A549 (cell line): ENCODE measurements at regions not wholly inside any gene's neighbourhood (a gene's known extent, or its start where the extent isn't known, plus 50 kb on each side); places are given as distances from the start of the nearest gene placed in this dataset.

Source experiments
- ATAC-seq, 2 experiments: fragments of 200-7000 bp in 1 of 2; fragments of >200 bp in 1 of 2; cut with Nextera tagmentation in 1 of 2; cut with Tn5 transposase in 1 of 2; 3 replicates each; pipeline versions ENCODE4 v1.8.0 to v1.9.1; 2018 to 2020; ENCODE audit warnings: mild to moderate bottlenecking in 1 of 2, moderate library complexity in 1 of 2
- CTCF ChIA-PET: fragments of 300-600 bp; sonication (Branson Sonifier 250); formaldehyde crosslinking; extraction: SDS; loops from one replicate; lab custom pipeline; 2021; ENCODE audit warnings: antibody characterized with exemption, inconsistent platforms; lab: Yijun Ruan, JAX
- POLR2A ChIA-PET: fragments of 350-600 bp; formaldehyde crosslinking; extraction: SDS; loops from one replicate; lab custom pipeline; 2021; ENCODE audit warnings: antibody characterized with exemption, inconsistent platforms; lab: Yijun Ruan, JAX
- DNase-seq, 2 experiments: peaks; one replicate each; pipeline versions ENCODE4 v3.0.0 to v3.0.0-alpha.2; 2011 to 2016; ENCODE audit warnings: low read depth in 1 of 2, low spot score in 1 of 2
- FAIRE-seq: peaks from 2 replicates; lab custom pipeline; 2011; peaks lifted over from hg19 to GRCh38; lab: Jason Lieb, UNC
- H3K27ac ChIP-seq, 2 experiments: fragments of >200 bp; sonication (Bioruptor Twin); formaldehyde crosslinking; 3 replicates each; pipeline ENCODE4 v1.5.1; 2016 to 2017
- H3K4me1 ChIP-seq: fragments of >200 bp; sonication (Bioruptor Twin); formaldehyde crosslinking; 3 replicates; pipeline ENCODE4 v1.6.1; 2016
- H3K4me2 ChIP-seq: fragments of >200 bp; sonication (Bioruptor Twin); formaldehyde crosslinking; 3 replicates; pipeline ENCODE4 v1.6.1; 2016
- H3K4me3 ChIP-seq: fragments of >200 bp; sonication (Bioruptor Twin); formaldehyde crosslinking; 3 replicates; pipeline ENCODE4 v1.5.1; 2016
- H3K9me3 ChIP-seq: fragments of >200 bp; sonication (Bioruptor Twin); formaldehyde crosslinking; 3 replicates; pipeline ENCODE4 v1.6.1; 2016
- CBX8 ChIP-seq: fragments of 200-600 bp; sonication (generic); IDR thresholded peaks from 2 replicates; pipeline ENCODE4 v1.6.1; 2016
- CEBPB ChIP-seq, 2 experiments: fragments of >200 bp in 1 of 2; sonication (Bioruptor Twin) in 1 of 2; formaldehyde crosslinking in 1 of 2; IDR thresholded peaks; 2 replicates each; pipeline ENCODE4 v1.6.1; 2012 to 2016
- CHD2 ChIP-seq: fragments of 150-350 bp; IDR thresholded peaks from 2 replicates; pipeline ENCODE4 v1.6.1; 2014; ENCODE audit warnings: low read length; ENCODE audit not compliant: partially characterized antibody
- E2F6 ChIP-seq: IDR thresholded peaks from 2 replicates; pipeline ENCODE4 v1.6.1; 2012; ENCODE audit warnings: low read depth, borderline replicate concordance
- EHMT2 ChIP-seq: fragments of 200-600 bp; sonication (generic); IDR thresholded peaks from 2 replicates; pipeline ENCODE4 v1.6.1; 2016; ENCODE audit warnings: antibody characterized with exemption, low read depth, mild to moderate bottlenecking, moderate library complexity
- ESRRA ChIP-seq: fragments of 150-350 bp; IDR thresholded peaks from 2 replicates; pipeline ENCODE4 v1.6.1; 2014; ENCODE audit warnings: mild to moderate bottlenecking, low read length, borderline replicate concordance
- FOSL2 ChIP-seq, 2 experiments: fragments of 450-650 bp in 1 of 2; fragments of >200 bp in 1 of 2; sonication (Bioruptor Twin) in 1 of 2; formaldehyde crosslinking; IDR thresholded peaks; 2 replicates each; pipeline versions ENCODE4 v1.5.0 to v1.6.1; 2016 to 2020; ENCODE audit warnings: mild to moderate bottlenecking in 1 of 2, moderate library complexity in 1 of 2
- JUN ChIP-seq, 2 experiments: fragments of >200 bp; sonication (Bioruptor Twin); formaldehyde crosslinking; IDR thresholded peaks; 2 replicates in 1 of 2; 3 replicates in 1 of 2; pipeline ENCODE4 v1.6.1; 2016 to 2017
- MAZ ChIP-seq: fragments of 150-350 bp; IDR thresholded peaks from 2 replicates; pipeline ENCODE4 v1.6.1; 2014; ENCODE audit warnings: antibody characterized with exemption, low read depth, low read length, borderline replicate concordance
- NFE2L2 ChIP-seq: fragments of 150-350 bp; conservative IDR thresholded peaks from 2 replicates; pipeline ENCODE4 v1.6.1; 2014; ENCODE audit warnings: low read length
- NPAS2 ChIP-seq: fragments of 250-450 bp; sonication (Bioruptor Pico); IDR thresholded peaks from 2 replicates; pipeline ENCODE4 v1.8.0; 2022; ENCODE audit warnings: mild to moderate bottlenecking, moderate library complexity, borderline replicate concordance
- PBX3 ChIP-seq: IDR thresholded peaks from 2 replicates; pipeline ENCODE4 v1.6.1; 2012
- POLR2A ChIP-seq: IDR thresholded peaks from 2 replicates; pipeline ENCODE4 v1.6.1; 2012; ENCODE audit warnings: mild to moderate bottlenecking, low read length
- RAD21 ChIP-seq, 2 experiments: fragments of >200 bp in 1 of 2; sonication (Bioruptor Twin) in 1 of 2; formaldehyde crosslinking in 1 of 2; IDR thresholded peaks in 1 of 2; conservative IDR thresholded peaks in 1 of 2; 2 replicates in 1 of 2; 3 replicates in 1 of 2; pipeline ENCODE4 v1.6.1; 2012 to 2018; ENCODE audit warnings: inconsistent platforms in 1 of 2
- RCOR1 ChIP-seq: fragments of 150-350 bp; IDR thresholded peaks from 2 replicates; pipeline ENCODE4 v1.6.1; 2014; ENCODE audit warnings: antibody characterized with exemption, low read length, low read depth
- RFX5 ChIP-seq: fragments of 450-650 bp; IDR thresholded peaks from 2 replicates; pipeline ENCODE4 v1.7.1; 2014; ENCODE audit warnings: antibody characterized with exemption, mild to moderate bottlenecking, moderate library complexity
- RNF2 ChIP-seq: fragments of 200-600 bp; sonication (generic); IDR thresholded peaks from 2 replicates; pipeline ENCODE4 v1.6.1; 2016; ENCODE audit warnings: low read depth, mild to moderate bottlenecking, antibody characterized with exemption, moderate library complexity, borderline replicate concordance
- SMC3 ChIP-seq: fragments of >200 bp; sonication (Bioruptor Twin); formaldehyde crosslinking; IDR thresholded peaks from 3 replicates; pipeline ENCODE4 v1.6.1; 2018; ENCODE audit warnings: inconsistent platforms
- SREBF2 ChIP-seq: fragments of 450-650 bp; IDR thresholded peaks from 2 replicates; pipeline ENCODE4 v1.6.1; 2014; ENCODE audit warnings: mild to moderate bottlenecking, moderate library complexity
- TFCP2L1 ChIP-seq: fragments of 250-450 bp; sonication (Bioruptor Pico); IDR thresholded peaks from 2 replicates; pipeline ENCODE4 v1.5.0; 2021; ENCODE audit warnings: mild to moderate bottlenecking
- ZC3H11A ChIP-seq: fragments of 450-650 bp; IDR thresholded peaks from 2 replicates; pipeline ENCODE4 v1.6.1; 2014; ENCODE audit warnings: antibody characterized with exemption, mild to moderate bottlenecking
- WGBS: methylation state at CpG from one replicate; pipeline ENCODE4 v1.1.6; 2017; ENCODE audit errors: missing lambda C conversion rate; 5-methylcytosine and 5-hydroxymethylcytosine counted together
- TF ChIP-seq, protein P1 (sequence below): IDR thresholded peaks from 2 replicates; pipeline ENCODE4 v1.6.1; 2012
- TF ChIP-seq, protein P2 (sequence below): fragments of 450-650 bp; IDR thresholded peaks from 2 replicates; pipeline ENCODE4 v1.6.1; 2014; ENCODE audit warnings: antibody characterized with exemption
- TF ChIP-seq, protein P3 (sequence below): fragments of >200 bp; sonication (Bioruptor Twin); formaldehyde crosslinking; IDR thresholded peaks from 2 replicates; pipeline ENCODE4 v1.6.1; 2016
- TF ChIP-seq, protein P4 (sequence below): fragments of 200-600 bp; sonication (generic); IDR thresholded peaks from 2 replicates; pipeline ENCODE4 v1.6.1; 2016; ENCODE audit warnings: antibody characterized with exemption, mild to moderate bottlenecking, moderate library complexity

- DNase-seq (no peak), ATAC-seq (no peak), FAIRE-seq (no peak)
- Histone ChIP-seq H3K27ac (no peak overlapping the region), H3K4me1 (no peaks in the 10 kb centered on the region; the same call in 2 of the 3 replicates), H3K4me3 (no peak overlapping the region), H3K9me3 (no peaks in the 10 kb centered on the region), H3K4me2 (no peak overlapping the region)
- TF ChIP-seq EHMT2: no peak
- no peak for TF ChIP-seq RFX5
- TF ChIP-seq RCOR1: no peak
- TF ChIP-seq, protein P1, sequence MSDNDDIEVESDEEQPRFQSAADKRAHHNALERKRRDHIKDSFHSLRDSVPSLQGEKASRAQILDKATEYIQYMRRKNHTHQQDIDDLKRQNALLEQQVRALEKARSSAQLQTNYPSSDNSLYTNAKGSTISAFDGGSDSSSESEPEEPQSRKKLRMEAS: no peak
- TF ChIP-seq JUN (IDR thresholded peaks at IDR 0.05): no peak
- no peak for TF ChIP-seq CHD2
- no peak for TF ChIP-seq E2F6
- TF ChIP-seq ZC3H11A: no peak
- no peak for TF ChIP-seq ESRRA
- ChIA-PET POLR2A (no interaction called here), CTCF (no interaction called here)
- 83% methylated on average over 11 of the region's 11 CpGs for WGBS
Measured at GRCh38 chr13:34667286-34668218, 274.5 kb upstream of the NBEA start.

GRCh38 chr13:34671137-34671536 lies 270.9 kb upstream of the NBEA start:
- no peak for TF ChIP-seq TFCP2L1 (CRISPR knock-in tag)
- TF ChIP-seq SMC3: no peak
- no peak for TF ChIP-seq NFE2L2
- no peak for TF ChIP-seq RAD21 (conservative IDR thresholded peaks at IDR 0.05 in 1 of 2, IDR thresholded peaks at IDR 0.05 in 1 of 2)
- TF ChIP-seq, protein P2, sequence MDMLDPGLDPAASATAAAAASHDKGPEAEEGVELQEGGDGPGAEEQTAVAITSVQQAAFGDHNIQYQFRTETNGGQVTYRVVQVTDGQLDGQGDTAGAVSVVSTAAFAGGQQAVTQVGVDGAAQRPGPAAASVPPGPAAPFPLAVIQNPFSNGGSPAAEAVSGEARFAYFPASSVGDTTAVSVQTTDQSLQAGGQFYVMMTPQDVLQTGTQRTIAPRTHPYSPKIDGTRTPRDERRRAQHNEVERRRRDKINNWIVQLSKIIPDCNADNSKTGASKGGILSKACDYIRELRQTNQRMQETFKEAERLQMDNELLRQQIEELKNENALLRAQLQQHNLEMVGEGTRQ: no peak
- no peak for TF ChIP-seq CEBPB (IDR thresholded peaks at IDR 0.05)
- no peak for TF ChIP-seq RNF2
- TF ChIP-seq, protein P3, sequence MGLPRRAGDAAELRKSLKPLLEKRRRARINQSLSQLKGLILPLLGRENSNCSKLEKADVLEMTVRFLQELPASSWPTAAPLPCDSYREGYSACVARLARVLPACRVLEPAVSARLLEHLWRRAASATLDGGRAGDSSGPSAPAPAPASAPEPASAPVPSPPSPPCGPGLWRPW: no peak
- TF ChIP-seq POLR2A: no peak
- no peak for TF ChIP-seq SREBF2
- no peak for TF ChIP-seq PBX3
- no peak for TF ChIP-seq MAZ
- no peak for TF ChIP-seq ZC3H11A
- ATAC-seq (no peak), DNase-seq (no peak), FAIRE-seq (no peak)
- Histone ChIP-seq H3K27ac (no peak overlapping the region), H3K4me1 (peaks cover 9% of the 10 kb centered on the region; the same call in 2 of the 3 replicates), H3K4me2 (no peak overlapping the region), H3K9me3 (no peaks in the 10 kb centered on the region), H3K4me3 (no peak overlapping the region)
- ChIA-PET CTCF (no interaction called here), POLR2A (no interaction called here)

DNA sequence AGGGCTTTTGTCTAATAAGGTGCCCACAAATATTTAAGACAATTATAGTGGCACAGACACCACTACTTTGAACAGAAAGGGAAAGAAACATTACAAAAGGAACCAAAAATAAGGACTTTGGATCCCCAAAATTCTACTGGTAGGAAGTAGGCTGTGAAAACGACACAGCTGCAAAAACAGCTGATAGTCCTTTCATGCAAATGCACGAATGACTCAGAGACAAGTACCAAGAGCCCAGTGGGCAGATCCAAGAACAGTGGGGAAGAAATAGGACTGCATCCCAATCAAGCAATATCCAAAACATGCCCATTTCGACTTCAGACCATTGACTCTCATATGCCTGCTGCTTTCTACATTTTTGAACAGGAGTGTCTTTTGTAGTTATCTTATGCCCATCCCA lies 269.4 kb upstream of the NBEA start:
- Histone ChIP-seq H3K4me1 (peaks cover 10% of the 10 kb centered on the region; the same call in 2 of the 3 replicates), H3K4me2 (0 out of 3 replicates have a peak overlapping the region, but pooled peaks have one; percentile 16), H3K27ac (peak overlapping the region in 1 of 2 experiments; percentile 44; a peak in 3 of 6 replicates), H3K9me3 (0 out of 3 replicates have a peak, but pooled peaks cover 3% of the 10 kb centered on the region), H3K4me3 (no peak overlapping the region)
- DNase-seq (no peak), ATAC-seq (no peak), FAIRE-seq (no peak)
- ChIA-PET CTCF (interaction anchor here (0.9 to 1.2 kb wide), 2 partner anchors 11 to 248 kb away, joined by 3 read pairs; no protein-coding TSS in a partner anchor), POLR2A (no interaction called here)
- 29% methylated on average over 3 of the region's 3 CpGs for WGBS
- TF ChIP-seq CBX8 (no peak), CEBPB (IDR thresholded peaks at IDR 0.05) (no peak), SMC3 (no peak), NPAS2 (CRISPR knock-in tag) (no peak), FOSL2 (IDR thresholded peaks at IDR 0.05) (no peak), FOSL2 (CRISPR knock-in tag; IDR thresholded peaks at IDR 0.05) (no peak)
- TF ChIP-seq, protein P4, sequence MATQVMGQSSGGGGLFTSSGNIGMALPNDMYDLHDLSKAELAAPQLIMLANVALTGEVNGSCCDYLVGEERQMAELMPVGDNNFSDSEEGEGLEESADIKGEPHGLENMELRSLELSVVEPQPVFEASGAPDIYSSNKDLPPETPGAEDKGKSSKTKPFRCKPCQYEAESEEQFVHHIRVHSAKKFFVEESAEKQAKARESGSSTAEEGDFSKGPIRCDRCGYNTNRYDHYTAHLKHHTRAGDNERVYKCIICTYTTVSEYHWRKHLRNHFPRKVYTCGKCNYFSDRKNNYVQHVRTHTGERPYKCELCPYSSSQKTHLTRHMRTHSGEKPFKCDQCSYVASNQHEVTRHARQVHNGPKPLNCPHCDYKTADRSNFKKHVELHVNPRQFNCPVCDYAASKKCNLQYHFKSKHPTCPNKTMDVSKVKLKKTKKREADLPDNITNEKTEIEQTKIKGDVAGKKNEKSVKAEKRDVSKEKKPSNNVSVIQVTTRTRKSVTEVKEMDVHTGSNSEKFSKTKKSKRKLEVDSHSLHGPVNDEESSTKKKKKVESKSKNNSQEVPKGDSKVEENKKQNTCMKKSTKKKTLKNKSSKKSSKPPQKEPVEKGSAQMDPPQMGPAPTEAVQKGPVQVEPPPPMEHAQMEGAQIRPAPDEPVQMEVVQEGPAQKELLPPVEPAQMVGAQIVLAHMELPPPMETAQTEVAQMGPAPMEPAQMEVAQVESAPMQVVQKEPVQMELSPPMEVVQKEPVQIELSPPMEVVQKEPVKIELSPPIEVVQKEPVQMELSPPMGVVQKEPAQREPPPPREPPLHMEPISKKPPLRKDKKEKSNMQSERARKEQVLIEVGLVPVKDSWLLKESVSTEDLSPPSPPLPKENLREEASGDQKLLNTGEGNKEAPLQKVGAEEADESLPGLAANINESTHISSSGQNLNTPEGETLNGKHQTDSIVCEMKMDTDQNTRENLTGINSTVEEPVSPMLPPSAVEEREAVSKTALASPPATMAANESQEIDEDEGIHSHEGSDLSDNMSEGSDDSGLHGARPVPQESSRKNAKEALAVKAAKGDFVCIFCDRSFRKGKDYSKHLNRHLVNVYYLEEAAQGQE: no peak
